ENCODE measurements at regions not wholly inside any gene's neighbourhood (a gene's known extent, or its start where the extent isn't known, plus 50 kb on each side); places are given as distances from the start of the nearest gene placed in this dataset.
A peak's percentile ranks its signal among the peaks of the same experiment; 100 is the strongest.

DNA sequence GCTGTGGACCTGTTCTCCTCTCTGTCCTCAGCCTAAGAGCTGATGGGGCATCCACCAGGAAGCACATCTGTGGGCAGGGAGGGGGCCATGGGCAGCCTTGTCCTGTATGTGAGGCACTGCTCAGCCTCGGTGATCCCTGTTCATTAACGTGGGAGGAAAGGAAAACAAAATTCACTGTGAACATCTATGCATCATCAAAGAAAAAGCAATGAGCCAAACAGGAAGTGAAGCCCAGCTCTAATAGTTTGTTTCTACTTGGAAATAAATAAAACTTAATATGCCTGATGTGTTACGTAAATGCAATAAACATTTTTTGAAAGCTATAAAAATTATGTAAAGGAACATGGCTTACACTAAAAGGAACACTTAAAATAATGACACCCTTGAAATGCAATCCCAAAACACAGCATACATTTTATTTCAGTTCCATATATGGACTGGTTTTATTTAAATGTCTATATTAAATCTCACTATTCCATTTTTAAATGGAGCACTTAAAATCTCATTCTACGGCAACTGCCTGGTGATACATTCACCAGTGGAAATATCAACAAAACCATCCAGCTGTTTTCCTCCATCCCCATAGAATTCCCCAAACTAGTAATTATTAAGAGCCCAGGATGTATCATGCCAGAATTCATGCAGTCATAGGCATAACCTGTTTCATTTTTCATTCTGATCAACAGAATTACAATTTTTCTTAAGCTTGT, 78.3 kb downstream of the ZNF280B start:
- Histone ChIP-seq H3K9me3 (no peaks in the 10 kb centered on the region), H3K4me1 (no peaks in the 10 kb centered on the region), H3K36me3 (no peaks in the 10 kb centered on the region), H3K27me3 (no peaks in the 10 kb centered on the region), H3K27ac (no peak overlapping the region), H3K4me3 (no peak overlapping the region)
- DNase-seq (ENCODE audit: low spot score): no peak
- TF ChIP-seq, protein P1, sequence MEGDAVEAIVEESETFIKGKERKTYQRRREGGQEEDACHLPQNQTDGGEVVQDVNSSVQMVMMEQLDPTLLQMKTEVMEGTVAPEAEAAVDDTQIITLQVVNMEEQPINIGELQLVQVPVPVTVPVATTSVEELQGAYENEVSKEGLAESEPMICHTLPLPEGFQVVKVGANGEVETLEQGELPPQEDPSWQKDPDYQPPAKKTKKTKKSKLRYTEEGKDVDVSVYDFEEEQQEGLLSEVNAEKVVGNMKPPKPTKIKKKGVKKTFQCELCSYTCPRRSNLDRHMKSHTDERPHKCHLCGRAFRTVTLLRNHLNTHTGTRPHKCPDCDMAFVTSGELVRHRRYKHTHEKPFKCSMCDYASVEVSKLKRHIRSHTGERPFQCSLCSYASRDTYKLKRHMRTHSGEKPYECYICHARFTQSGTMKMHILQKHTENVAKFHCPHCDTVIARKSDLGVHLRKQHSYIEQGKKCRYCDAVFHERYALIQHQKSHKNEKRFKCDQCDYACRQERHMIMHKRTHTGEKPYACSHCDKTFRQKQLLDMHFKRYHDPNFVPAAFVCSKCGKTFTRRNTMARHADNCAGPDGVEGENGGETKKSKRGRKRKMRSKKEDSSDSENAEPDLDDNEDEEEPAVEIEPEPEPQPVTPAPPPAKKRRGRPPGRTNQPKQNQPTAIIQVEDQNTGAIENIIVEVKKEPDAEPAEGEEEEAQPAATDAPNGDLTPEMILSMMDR (IDR thresholded peaks at IDR 0.05): no peak

DNA sequence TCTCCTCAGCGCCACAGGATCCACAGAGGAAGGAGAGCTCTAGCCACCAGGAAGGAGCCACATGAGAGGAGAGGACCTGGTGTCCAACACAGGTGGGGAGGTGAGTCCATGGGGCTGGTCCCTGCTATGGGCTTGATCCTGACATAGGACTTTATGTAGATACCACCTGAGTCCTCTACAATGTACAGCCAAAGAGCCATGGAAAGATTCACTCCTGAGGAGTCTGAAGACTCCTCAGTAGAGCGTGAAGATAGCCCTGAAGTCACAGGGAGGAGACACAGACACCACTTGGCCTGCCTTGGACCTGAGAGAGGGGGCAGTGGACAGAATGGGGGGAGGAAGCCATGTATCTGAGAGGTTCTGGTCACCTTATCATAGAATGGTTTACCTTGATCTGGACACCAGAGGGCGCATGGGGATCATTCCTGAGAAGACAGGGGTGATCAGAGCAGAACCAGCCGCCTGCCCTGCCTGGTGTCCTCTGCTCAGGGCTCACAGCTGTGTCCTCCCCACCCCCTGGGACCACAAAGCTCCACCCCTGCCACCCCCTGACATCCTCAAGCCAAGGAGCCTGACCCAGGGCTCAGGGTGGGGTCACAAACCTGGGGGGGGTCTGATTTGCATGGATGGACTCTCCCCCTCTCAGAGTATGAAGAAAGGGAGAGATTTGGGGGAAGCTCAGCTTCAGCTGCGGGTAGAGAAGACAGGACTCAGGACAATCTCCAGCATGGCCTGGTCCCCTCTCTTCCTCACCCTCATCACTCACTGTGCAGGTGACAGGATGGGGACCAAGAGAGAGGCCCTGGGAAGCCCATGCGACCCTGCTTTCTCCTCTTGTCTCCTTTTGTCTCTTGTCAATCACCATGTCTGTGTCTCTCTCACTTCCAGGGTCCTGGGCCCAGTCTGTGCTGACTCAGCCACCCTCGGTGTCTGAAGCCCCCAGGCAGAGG, 77.0 kb downstream of the ZNF280B start:
- no peak overlapping the region for H3K27ac ChIP-seq
- DNase-seq (ENCODE audit: low spot score): peak; percentile 73
- H3K4me3 ChIP-seq: no peak overlapping the region
- TF ChIP-seq, protein P1 (IDR thresholded peaks at IDR 0.05): peak in 1 of 2 donors; percentile 60
- H3K4me1 ChIP-seq: no peaks in the 10 kb centered on the region
- no peaks in the 10 kb centered on the region for H3K36me3 ChIP-seq
- H3K27me3 ChIP-seq: no peaks in the 10 kb centered on the region
- no peaks in the 10 kb centered on the region for H3K9me3 ChIP-seq

DNA sequence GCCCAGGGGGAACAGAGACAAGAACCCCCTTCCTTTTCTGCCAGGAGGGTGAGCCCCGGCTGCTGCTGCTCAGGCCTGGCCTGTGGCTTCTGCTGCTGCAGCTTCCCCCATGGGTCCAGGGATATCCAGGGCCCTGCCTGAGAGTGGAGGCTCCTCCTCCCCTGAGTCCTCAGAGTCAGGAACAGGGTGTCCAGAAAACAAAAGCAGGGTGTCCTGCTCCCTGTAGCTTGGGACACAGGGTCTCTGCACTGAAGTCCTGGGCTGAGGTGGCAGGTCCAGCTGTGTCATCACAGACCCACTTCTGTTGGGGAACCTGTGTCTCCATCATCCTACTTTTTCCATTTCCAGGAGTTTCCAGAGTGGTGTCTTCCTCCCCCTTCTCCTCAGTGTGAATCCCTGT, 76.1 kb downstream of the ZNF280B start:
- H3K4me3 ChIP-seq: no peak overlapping the region
- H3K27me3 ChIP-seq: no peaks in the 10 kb centered on the region
- no peaks in the 10 kb centered on the region for H3K36me3 ChIP-seq
- no peak for DNase-seq (ENCODE audit: low spot score)
- no peaks in the 10 kb centered on the region for H3K9me3 ChIP-seq
- H3K4me1 ChIP-seq: no peaks in the 10 kb centered on the region
- no peak overlapping the region for H3K27ac ChIP-seq
- TF ChIP-seq, protein P1 (IDR thresholded peaks at IDR 0.05): no peak

DNA sequence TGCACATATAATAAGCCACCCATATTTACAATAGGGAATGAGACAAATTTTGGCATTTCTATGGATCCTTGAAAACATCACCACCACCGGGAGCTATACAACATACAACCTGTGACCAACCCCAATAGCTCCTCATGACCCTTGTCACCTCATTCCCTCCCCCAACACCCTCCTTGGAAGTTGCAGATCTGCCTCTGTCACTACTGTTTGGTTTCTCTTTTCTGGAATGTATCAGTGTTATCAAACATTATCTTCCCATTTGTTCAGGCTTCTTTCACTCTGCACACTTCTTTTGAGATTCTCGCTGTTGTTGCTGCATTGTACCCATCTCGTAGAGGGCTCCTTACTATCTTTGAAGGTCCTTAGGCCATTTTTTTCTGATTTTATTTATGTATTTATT, 75.6 kb downstream of the ZNF280B start:
- H3K9me3 ChIP-seq: no peaks in the 10 kb centered on the region
- TF ChIP-seq, protein P1 (IDR thresholded peaks at IDR 0.05): no peak
- no peaks in the 10 kb centered on the region for H3K36me3 ChIP-seq
- H3K4me3 ChIP-seq: no peak overlapping the region
- no peaks in the 10 kb centered on the region for H3K27me3 ChIP-seq
- no peak overlapping the region for H3K27ac ChIP-seq
- H3K4me1 ChIP-seq: no peaks in the 10 kb centered on the region
- DNase-seq (ENCODE audit: low spot score): no peak

DNA sequence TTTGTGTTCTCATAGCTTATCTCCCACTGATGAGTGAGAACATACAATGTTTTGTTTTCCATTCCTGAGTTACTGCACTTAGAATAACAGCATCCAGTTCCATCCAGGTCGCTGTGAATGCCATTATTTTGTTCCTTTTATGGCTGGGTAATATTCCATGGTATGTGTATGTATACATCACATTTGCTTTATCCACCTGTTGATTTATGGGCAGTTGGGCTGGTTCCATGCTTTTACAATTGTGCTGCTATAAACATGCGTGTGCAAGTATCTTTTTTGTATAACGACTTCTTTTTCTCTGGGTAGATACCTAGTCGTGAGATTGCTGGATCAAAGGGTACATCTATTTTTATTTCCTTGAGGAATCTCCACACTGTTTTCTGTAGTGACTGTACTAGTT, 74.8 kb downstream of the ZNF280B start:
- Histone ChIP-seq H3K4me1 (no peaks in the 10 kb centered on the region), H3K27ac (no peak overlapping the region), H3K36me3 (no peaks in the 10 kb centered on the region), H3K4me3 (no peak overlapping the region), H3K9me3 (no peaks in the 10 kb centered on the region), H3K27me3 (no peaks in the 10 kb centered on the region)
- TF ChIP-seq, protein P1 (IDR thresholded peaks at IDR 0.05): no peak
- DNase-seq (ENCODE audit: low spot score): no peak
